GM21528 (cell line): ENCODE measurements at regions not wholly inside any gene's neighbourhood (a gene's known extent, or its start where the extent isn't known, plus 50 kb on each side); places are given as distances from the start of the nearest gene placed in this dataset.

ENCODE experiments used
- ATAC-seq: cut with Tn5 transposase; IDR thresholded peaks from one replicate; pipeline ENCODE4 v1.9.1; 2021; ENCODE audit warnings: mild to moderate bottlenecking, moderate library complexity; ENCODE audit not compliant: unreplicated experiment, low FRiP score

DNA sequence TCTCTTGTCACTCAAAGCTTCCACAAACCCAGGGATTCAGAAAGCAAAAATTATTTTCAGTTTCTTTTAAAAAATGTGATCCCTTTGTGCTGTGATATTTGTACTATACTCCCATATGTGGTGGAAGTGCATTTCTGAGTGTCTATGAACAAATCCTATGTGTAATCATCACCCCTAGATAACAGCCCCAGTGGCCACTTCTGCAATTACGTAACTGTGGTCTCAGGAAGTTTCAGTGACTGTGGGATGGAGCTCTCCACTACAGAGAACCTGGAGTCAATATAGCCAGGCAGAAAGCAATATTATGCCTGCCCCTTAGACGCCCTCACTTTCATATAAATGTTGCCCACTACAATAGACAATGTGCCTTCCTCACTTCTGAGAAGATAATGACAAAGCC, 1101.7 kb upstream of the GHITM start:
- no peak for ATAC-seq

DNA sequence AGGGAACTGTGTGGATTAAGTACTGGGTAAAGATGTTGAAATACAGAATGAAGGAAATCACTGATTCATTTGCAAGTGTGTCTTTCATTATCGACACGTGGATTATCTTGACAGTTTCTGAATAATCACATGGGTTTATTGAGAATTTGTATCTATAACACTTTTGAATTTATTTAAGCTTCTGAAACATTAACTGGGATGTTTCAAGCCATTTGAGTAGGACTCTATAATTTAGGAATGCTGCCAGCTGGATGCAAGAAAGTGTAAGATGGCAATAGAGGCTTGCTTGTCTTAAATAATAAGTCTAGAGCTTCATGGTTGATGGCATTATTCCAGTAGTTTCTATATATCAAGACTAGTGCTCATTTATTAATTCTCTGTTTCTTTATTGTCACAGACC, 1100.7 kb upstream of the GHITM start:
- ATAC-seq, result no peak

DNA sequence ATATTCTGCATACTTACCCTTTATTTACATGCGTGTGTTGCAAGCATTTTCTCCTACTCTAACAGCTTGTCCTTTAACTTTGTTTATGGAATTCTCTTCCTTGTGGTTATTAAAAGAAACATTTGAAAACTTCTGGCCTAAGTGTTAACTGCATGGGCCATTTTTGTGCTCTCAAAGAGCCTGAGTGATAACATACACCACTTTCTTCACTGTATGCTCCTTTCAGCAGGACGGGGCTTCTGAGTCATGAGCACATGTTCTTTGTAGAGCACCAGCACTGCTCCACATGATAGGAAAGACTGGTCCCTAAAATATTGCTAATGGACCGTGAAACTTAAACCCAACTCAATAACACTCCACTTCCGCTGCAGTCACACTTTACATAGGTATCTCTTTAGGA, 1093.6 kb upstream of the GHITM start:
- no peak for ATAC-seq

DNA sequence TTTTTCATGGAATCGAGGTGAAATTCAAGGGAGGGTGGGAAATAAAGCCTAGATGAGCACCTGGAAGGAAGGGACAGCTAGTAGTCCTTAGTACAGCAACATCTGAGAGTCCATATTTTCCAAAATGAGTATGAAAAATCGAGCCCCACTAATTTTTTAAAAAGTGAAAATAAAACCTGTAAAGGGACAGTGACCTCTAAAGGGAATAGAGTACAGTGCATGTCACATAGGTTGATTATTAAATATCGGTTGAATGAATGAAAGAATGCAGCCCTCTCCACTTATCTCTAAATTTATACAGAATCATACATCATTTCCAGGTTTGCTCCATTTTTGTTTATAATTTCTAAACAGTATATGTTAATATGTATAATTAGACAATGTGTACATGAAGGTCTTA, 1088.5 kb upstream of the GHITM start:
- no peak for ATAC-seq

DNA sequence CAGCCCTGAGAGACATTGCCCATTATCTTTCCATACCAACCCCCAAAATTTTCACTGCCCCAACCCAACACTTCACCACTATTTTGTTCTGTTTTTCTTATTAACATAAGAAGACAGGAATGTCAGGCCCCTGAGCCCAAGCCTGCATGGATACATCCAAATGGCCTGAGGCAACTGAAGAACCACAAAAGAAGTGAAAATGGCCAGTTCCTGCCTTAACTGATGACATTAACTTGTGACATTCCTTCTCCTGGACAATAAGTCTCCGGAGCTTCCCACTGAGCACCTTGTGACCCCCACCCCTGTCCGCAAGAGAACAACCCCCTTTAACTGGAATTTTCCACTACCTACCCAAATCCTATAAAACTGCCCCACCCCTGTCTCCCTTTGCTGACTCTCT, 1076.4 kb upstream of the GHITM start:
- no peak for ATAC-seq

DNA sequence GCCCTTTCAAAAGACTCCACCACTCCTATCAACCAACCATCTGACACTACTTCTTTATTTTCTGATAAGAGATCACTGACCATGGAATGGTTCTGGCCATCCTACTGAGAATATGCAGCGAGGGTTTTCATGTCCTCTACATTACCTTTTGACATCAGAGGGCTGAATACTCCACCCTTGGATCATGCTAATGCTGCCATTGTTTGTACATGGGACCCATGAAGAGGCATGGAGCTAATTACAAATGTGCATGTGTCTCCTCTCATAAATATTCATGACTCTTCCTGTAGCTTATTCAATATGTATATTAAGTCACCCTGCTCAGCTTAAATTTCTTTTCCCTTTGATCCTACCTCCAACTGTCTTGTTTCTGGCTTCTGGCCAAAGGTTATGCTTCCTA, 1065.8 kb upstream of the GHITM start:
- no peak for ATAC-seq

DNA sequence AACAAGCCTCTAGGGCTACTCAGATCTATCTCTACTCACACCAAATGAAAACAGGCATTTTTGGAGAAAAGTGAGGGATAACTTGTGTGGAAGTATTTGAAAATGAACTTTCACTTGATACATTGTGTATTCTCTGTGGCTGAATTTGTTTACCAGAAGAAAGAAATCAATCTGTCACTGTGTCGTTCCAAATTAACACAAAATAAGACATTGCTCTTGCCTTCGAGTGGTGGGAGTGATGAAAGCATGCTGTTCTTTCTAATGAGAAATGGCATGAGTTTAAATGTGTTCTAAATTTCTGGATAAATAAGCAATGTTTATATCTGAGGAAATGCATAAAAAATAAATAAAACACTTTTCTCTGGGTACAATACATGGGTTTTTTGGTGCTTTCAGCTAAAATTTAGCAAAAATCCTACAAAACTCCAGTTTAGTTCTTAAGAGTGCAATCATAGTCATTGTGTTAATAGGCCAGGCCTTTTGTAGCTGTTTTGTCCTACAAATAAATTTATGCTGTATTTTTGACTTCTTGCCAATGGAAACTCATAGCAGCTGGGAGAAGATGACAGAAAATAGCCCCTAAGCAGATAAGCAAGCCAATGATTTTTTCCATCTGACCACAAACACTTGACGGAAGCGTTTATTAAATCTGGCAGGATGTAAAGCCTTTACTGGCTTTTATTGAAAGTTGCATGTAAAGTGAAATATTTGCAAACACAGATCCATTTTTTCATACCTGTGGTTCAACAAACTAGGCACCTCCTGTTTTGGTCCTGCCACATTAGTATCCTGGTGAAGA, 1064.1 kb upstream of the GHITM start:
- ATAC-seq, result no peak

DNA sequence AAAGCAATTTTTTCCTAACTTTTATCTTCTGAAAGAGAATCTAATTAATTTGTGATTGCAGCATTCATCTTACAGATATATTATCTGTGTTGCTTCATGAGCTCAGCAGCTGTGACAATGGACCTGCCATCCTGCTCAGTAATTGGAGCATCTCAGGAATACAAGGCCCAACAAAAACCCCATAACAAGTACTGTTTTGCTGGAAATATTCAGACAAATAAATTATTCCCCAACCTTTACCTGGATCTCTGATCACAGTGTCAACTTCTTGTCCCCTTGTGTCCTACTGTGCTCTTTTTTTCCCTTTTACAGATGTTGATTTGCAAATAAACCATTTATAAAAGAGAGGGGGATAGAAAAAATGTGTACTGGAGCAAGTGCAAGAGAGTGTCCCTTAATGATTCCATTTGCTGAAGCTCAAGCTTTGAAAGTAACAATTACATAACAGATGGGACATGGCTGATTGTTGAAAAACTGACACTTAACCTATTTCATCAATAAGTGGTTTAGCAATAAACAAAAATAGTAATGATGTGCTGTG, 1063.4 kb upstream of the GHITM start:
- ATAC-seq, result no peak

DNA sequence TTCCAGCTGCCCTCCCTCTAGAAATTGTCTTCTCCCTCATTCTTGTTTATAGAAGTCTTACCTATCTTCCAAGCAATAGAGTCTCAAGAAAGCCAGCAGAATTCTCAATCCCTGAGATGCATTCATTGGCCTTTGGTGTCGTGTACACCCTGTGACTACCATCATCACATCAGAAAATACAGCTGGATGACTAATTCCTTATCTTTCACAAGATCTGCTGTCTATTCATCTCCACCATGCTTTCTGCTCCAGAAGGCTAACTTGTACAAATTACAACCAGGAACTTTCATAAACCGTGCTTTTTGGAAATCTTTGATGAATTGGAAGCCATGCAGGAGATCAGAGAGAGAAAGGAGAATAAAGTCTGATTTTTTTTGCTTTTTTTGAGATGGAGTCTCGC, 1062.9 kb upstream of the GHITM start:
- no peak for ATAC-seq

DNA sequence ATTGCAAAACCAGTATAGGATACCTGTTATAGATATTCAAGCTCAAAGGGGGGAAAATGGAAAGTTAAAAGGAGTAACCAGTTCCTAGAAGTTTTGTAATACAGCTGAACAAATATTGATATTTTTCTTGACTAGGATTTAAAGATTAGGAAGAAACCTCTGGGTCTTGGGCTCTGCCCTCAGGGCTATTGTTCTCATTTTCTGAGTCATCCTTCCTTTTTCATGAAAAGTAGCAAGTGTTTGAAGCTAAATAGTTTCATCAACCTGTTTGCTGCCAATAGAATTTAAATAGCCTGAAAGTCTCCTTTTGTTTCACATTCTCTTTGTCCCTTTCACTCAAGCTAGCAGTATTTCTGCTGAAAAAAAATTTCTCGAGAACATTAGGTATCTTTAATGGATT, 1061.1 kb upstream of the GHITM start:
- no peak for ATAC-seq

DNA sequence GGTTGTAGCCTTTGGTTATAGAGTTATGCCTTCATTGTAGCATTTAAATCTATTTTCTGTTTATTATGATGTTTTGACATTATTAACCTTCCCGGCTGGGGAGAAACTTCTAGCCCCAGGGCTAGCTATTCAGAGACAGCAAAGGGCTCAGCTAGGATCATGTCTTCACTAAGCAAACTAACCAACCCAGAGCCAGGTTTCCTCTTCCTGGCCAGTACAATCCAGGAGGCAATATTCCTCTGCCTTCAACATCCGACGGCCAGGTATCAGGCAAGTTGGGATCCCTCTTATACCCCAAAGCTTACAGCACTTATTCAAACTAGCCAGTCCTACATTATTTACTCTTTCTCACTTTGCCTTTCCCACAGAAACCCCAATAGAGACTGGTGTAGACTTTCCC, 1060.7 kb upstream of the GHITM start:
- no peak for ATAC-seq

DNA sequence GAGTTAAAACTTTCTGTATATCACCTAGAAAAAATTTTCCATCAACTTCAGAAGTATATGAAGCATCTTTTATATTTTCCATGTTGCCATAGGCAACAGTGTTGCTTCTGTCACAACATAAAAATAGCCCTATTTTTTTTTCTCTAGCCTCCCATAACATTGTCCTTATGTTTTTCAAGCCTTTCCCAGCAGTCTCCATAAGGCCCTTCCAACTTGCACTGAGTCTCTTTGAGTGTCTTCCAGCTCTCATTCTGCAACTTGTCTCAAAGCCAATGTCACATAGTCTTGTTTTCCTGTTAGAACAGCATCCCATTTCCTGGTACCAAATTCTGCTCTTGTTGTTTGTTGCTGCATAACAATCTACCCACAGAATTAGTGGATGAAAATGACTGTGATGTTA, 1055.5 kb upstream of the GHITM start:
- ATAC-seq, result no peak

DNA sequence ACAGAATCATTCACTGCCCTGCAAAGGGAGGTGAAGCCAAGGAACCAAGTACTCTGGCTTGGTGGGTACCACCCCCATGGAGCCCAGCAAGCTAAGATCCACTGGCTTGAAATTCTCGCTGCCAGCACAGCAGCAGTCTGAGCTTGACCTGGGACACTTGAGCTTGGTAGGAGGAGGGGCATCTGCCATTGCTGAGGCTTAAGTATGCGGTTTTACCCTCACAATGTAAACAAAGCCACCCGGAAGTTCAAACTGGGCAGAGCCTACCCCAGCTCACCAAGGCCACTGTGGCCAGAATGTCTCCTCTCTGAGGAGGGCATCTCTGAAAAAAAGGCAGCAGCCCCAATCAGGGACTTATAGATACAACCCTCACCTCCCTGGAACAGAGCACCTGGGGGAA, 1050.0 kb upstream of the GHITM start:
- ATAC-seq, result no peak

DNA sequence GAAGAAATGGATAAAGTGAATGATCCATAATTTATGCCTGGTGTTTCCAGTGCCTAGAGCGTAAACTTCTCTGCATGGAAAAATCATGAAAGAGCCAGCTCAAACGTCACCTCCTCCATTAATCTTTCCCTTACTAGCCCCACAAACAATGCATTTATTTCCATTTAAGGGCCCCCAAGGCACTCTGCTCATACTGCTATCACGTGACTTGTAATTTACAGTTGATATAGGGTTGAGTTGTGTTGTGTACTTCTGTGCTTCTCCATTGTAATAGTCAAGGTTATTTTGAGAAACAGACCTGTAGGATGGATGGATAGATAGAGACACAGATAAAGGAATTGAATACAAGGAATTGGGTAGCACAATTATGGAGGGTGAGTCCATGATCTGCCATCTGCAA, 1034.7 kb upstream of the GHITM start:
- ATAC-seq, result no peak

DNA sequence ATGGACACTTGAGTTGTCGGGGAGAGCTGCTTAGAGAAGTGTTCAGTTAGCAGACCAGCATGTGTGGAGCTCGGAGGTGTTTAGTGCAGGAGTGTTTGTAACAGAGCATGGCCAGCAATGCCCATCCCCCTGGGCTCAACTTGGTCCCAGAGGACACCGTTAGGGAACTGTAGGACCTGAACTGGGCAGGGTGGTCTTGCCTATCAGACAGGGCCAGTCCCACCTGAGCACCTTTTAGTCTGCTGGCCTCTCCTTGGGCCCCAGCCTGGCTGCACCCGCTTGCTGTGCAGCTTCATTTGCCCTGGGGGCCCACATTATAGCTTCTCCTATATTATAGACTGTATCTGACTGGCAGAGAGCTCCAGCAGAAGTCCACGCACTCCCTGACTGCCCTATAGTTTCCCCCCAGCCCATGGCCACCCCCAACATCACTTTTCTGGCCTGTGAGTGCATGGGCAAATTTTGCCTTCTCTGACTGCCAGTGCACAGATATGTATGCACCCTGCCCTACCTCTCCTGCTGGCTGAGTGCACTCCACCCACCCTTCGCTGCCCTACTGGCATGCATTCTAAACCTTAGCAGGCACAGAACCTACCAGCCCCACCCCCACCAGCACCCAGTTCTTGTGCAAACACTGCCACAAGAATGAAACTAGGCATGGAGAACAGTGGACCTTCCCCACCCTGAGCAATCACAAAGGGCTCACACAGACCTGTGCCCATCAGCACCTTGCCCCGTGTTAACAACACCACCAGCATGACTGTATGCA, 1030.6 kb upstream of the GHITM start:
- no peak for ATAC-seq

DNA sequence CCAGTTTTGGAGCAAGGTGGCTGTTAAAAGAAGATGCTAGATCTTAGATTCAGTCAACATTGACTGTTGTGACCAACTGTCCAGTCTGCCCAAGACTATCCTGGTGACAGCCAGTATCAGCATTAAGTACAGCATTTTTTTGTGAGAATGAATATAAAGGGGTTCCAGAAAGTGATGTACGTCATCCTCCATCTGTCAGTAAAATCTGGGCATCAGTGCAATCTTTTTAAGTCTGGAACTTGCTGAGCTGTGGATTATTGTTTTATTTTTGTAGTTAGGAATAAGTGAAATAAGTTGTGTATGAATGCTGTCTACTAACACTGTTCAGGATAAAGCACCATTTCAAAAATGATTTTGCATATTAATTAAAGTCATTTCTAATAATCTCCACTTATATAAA, 1020.0 kb upstream of the GHITM start:
- no peak for ATAC-seq

DNA sequence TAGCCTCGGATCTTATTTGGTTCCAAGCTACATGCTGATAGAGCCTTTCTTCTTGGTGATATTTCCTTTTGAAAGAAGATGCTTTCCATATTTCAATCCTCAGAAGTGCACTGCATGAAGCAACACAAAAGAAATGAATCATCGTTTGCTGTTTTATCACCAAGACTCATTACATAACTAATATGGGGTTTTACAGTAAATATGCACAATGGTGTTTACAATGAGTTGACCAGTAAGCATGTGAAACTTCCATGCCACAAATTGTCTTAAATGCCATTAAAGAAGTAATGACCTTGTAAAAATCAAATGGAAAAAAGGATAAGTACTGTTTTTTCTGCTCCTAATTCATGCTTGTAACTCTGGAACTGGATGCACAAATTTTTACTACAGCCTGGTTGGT, 1017.0 kb upstream of the GHITM start:
- no peak for ATAC-seq

DNA sequence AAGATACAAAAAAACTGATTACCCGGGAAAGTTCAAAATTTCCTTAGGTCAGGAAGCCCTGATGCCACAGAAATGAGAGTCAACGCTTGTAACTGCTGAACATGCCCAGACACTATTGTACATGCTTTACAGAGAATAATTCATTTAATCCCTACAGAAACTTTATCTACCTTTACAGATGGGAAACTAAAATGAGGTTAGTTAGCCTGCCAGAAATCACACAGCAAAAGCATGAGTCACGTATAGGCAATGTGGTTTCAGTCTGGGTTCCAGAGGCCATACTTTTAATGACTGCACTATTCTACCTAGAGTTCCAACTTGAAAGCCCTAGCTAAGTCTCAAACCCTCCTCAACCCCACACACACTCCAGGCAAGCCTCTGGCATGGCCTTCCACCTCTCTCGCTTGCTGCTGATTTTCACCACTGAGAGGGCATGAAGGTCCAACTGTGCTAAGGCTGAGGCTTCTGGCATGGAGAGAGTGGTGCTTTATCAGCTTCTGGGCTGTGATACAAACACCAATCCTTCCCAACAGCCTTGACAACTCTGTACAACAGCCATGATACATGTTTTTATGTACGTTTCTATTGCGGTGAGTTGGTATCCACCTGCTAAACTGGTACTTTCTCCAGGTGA, 1011.2 kb upstream of the GHITM start:
- ATAC-seq, result no peak

DNA sequence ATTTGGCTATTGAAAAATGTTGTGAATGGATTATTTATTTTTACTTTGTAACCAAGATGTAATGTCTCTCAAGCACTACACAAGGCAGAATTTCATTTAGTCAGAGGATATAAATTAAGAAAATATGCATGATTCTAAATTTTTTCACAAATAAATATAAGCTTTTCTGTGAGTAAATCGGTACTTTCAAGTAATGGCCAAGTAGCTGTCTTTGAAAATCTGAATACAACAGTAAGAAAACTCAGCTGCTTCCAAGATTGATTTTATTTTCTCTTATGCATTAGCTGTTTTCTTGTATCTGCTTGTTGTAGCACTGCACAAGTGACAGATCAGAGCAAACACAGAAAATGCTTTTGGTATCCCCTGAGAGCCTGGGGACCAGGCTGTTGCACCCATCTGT, 998.5 kb upstream of the GHITM start:
- no peak for ATAC-seq

DNA sequence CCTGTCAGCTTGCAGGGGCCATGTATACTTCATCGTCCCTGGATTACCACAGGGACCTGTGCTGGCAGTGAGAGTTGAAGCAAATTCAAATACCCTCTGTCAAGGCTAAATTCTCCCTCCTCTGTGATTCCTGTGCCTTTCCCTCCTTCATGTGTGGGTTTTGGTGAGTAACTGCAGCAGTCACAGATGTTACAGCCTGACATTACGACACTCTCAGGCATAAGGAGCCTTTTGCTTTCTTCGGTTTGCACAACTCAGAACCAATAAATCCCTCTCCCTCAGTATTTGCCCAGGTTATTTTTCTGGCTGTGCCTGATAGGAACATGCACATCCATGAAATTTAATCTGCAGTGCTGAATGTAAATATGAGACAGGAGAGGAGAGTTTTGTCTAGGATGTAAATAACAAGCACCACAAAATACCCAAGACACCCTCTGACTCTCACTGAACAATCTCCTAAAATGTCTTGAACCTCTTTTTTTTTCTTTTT, 997.2 kb upstream of the GHITM start:
- no peak for ATAC-seq

DNA sequence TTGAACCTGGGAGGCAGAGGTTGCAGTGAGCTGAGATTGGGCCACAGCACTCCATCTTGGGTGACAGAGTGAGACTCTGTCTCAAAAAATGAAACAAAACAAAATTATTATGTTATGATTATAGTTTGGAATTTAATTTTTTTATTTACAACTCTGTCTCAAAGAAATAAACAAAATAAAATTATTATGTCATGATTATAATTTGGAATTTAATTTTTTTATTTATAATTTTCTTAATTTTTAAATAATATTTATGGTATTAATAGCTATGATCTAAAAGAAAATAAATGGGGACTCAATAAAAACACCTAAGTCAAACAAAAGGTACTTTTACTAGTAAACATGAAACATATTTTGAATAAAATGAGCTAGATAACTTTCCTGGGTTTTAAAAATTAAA, 994.8 kb upstream of the GHITM start:
- no peak for ATAC-seq
